ENCODE measurements at regions not wholly inside any gene's neighbourhood (a gene's known extent, or its start where the extent isn't known, plus 50 kb on each side); places are given as distances from the start of the nearest gene placed in this dataset.

- no peak overlapping the region for H3K4me3 ChIP-seq (ENCODE audit: low read depth in 2 of 2, low read length in 1 of 2)
- H4K20me1 ChIP-seq (ENCODE audit: insufficient read depth), result no peaks in the 10 kb centered on the region
- H2AFZ ChIP-seq (ENCODE audit: low read depth), result no peak overlapping the region
- WGBS (ENCODE audit: low lambda C conversion rate), result 43% methylated on average over 11 of the region's 13 CpGs
- H3K9me2 ChIP-seq, result no peaks in the 10 kb centered on the region
- H3K79me2 ChIP-seq (ENCODE audit: insufficient read depth), result no peaks in the 10 kb centered on the region
- no peaks in the 10 kb centered on the region for H3F3A ChIP-seq (replicated peaks; ENCODE audit: insufficient read depth)
- H3K4me2 ChIP-seq, result no peak overlapping the region
- H3K27me3 ChIP-seq (ENCODE audit: insufficient read depth), result no peaks in the 10 kb centered on the region
- ChIA-PET CTCF (no interaction called here), POLR2A (no interaction called here)
- peaks cover 0 to 21% of the 10 kb centered on the region in 2 experiments; a peak in 2 of 4 replicates for H3K4me1 ChIP-seq (ENCODE audit: control insufficient read depth in 1 of 2, insufficient read depth in 2 of 2, low read depth in 1 of 2, low read length in 1 of 2)
- no peak for DNase-seq
- no peaks in the 10 kb centered on the region for H3K36me3 ChIP-seq (replicated peaks in 1 of 2; ENCODE audit: control insufficient read depth in 1 of 2, insufficient read depth in 2 of 2, low read length in 1 of 2)
- TF ChIP-seq PBX3 (IDR thresholded peaks at IDR 0.05), result no peak
- TF ChIP-seq CHD2 (IDR thresholded peaks at IDR 0.05; ENCODE audit: low read length, partially characterized antibody), result no peak
- no peak for TF ChIP-seq GATA2 (CRISPR knock-in tag; IDR thresholded peaks at IDR 0.05)
- no peak for TF ChIP-seq ZBTB33 (IDR thresholded peaks at IDR 0.05; ENCODE audit: borderline replicate concordance, low read depth)
- TF ChIP-seq MXI1 (IDR thresholded peaks at IDR 0.05; ENCODE audit: low read depth, low read length), result no peak
- no peak for TF ChIP-seq NRF1 (IDR thresholded peaks at IDR 0.05; ENCODE audit: low read depth, low read length)
- TF ChIP-seq SIN3A (IDR thresholded peaks at IDR 0.05; ENCODE audit: borderline replicate concordance, low read depth, low read length), result no peak
- TF ChIP-seq FOSL2 (IDR thresholded peaks at IDR 0.05; ENCODE audit: borderline replicate concordance, low read depth), result no peak
- no peak for TF ChIP-seq USF2 (IDR thresholded peaks at IDR 0.05; ENCODE audit: borderline replicate concordance, low read depth, low read length)
- TF ChIP-seq TAF1 (IDR thresholded peaks at IDR 0.05; ENCODE audit: borderline replicate concordance, low read depth, low read length), result no peak
- no peak for TF ChIP-seq RAD21 (IDR thresholded peaks at IDR 0.05; ENCODE audit: low read length)
- TF ChIP-seq MAX (IDR thresholded peaks at IDR 0.05; ENCODE audit: low read depth), result no peak
- no peak for TF ChIP-seq SMC3 (IDR thresholded peaks at IDR 0.05; ENCODE audit: low read depth, low read length)
- no peak for TF ChIP-seq JUND (IDR thresholded peaks at IDR 0.05)
- no peak for TF ChIP-seq TEAD4 (IDR thresholded peaks at IDR 0.05; ENCODE audit: borderline replicate concordance, insufficient read depth)
- TF ChIP-seq ELF1 (IDR thresholded peaks at IDR 0.05), result no peak
- no peak for TF ChIP-seq USF1 (IDR thresholded peaks at IDR 0.05; ENCODE audit: borderline replicate concordance, low read depth)
- no peak for TF ChIP-seq FOXJ3 (CRISPR knock-in tag; IDR thresholded peaks at IDR 0.05)
- no peak for TF ChIP-seq RFX5 (IDR thresholded peaks at IDR 0.05; ENCODE audit: low read length)
- no peak overlapping the region for H3K9ac ChIP-seq
- no peaks in the 10 kb centered on the region for H3K9me3 ChIP-seq
- no peak overlapping the region for H3K27ac ChIP-seq (ENCODE audit: low read depth in 2 of 2, low read length in 1 of 2)
Measured at GRCh38 chr10:128577958-128578750, 451.9 kb upstream of the MKI67 start.
